GM08714 (cell line): ENCODE measurements at regions not wholly inside any gene's neighbourhood (a gene's known extent, or its start where the extent isn't known, plus 50 kb on each side); places are given as distances from the start of the nearest gene placed in this dataset.
"Not testable (repeated sequence)": the region's sequence is repeated elsewhere in the genome, so short reads cannot be mapped to it uniquely, and the experiment has no call there.

Experiments
- H3K4me3 ChIP-seq: fragments of 200-500 bp; sonication (Bioruptor generic); 2 replicates; pipeline ENCODE4 v1.5.1; 2014; ENCODE audit warnings: mild to moderate bottlenecking, low read length, inconsistent platforms
- ZNF274 ChIP-seq: IDR thresholded peaks from 2 replicates; pipeline ENCODE4 v1.6.1; 2012; ENCODE audit warnings: mild to moderate bottlenecking, low read depth, low read length

GRCh38 chr20:63145156-63145555 is 70.8 kb downstream of the YTHDF1 start:
- no peak overlapping the region for H3K4me3 ChIP-seq
- no peak for TF ChIP-seq ZNF274

GRCh38 chr20:63142933-63143332 is 73.0 kb downstream of the YTHDF1 start:
- H3K4me3 ChIP-seq: no peak overlapping the region
- TF ChIP-seq ZNF274: no peak

GRCh38 chr20:63141531-63141930 is 74.4 kb downstream of the YTHDF1 start:
- no peak for TF ChIP-seq ZNF274
- no peak overlapping the region for H3K4me3 ChIP-seq

GRCh38 chr20:63140514-63141433 is 75.2 kb downstream of the YTHDF1 start:
- no peak for TF ChIP-seq ZNF274
- H3K4me3 ChIP-seq: no peak overlapping the region

GRCh38 chr20:63139837-63140236 is 76.1 kb downstream of the YTHDF1 start:
- no peak for TF ChIP-seq ZNF274
- H3K4me3 ChIP-seq: no peak overlapping the region

GRCh38 chr20:63139356-63139755 is 76.6 kb downstream of the YTHDF1 start:
- H3K4me3 ChIP-seq: no peak overlapping the region
- TF ChIP-seq ZNF274: no peak

GRCh38 chr20:63138855-63139341 is 77.0 kb downstream of the YTHDF1 start:
- no peak for TF ChIP-seq ZNF274
- H3K4me3 ChIP-seq: no peak overlapping the region

- TF ChIP-seq ZNF274: no peak
- no peak overlapping the region for H3K4me3 ChIP-seq
Measured at GRCh38 chr20:63137851-63138415, 78.0 kb downstream of the YTHDF1 start.

GRCh38 chr20:63136296-63136695 is 79.6 kb downstream of the YTHDF1 start:
- no peak overlapping the region for H3K4me3 ChIP-seq
- TF ChIP-seq ZNF274: no peak

- TF ChIP-seq ZNF274: no peak
- no peak overlapping the region for H3K4me3 ChIP-seq
Measured at GRCh38 chr20:63135411-63135810, 80.5 kb downstream of the YTHDF1 start.

GRCh38 chr20:63134711-63135361 is 81.1 kb downstream of the YTHDF1 start:
- not testable (repeated sequence) for H3K4me3 ChIP-seq

- no peak overlapping the region for H3K4me3 ChIP-seq
- no peak for TF ChIP-seq ZNF274
Measured at GRCh38 chr20:63134201-63134612, 81.7 kb downstream of the YTHDF1 start.

GRCh38 chr20:63133481-63134091 is 82.3 kb downstream of the YTHDF1 start:
- TF ChIP-seq ZNF274: no peak
- no peak overlapping the region for H3K4me3 ChIP-seq

- TF ChIP-seq ZNF274: no peak
- H3K4me3 ChIP-seq: no peak overlapping the region
Measured at GRCh38 chr20:63132715-63133471, 83.0 kb downstream of the YTHDF1 start.
